SU-DHL-6 (cell line): ENCODE measurements at regions not wholly inside any gene's neighbourhood (a gene's known extent, or its start where the extent isn't known, plus 50 kb on each side); places are given as distances from the start of the nearest gene placed in this dataset.

Experiments used
- EZH2phosphoT487 ChIP-seq: fragments of 200-600 bp; sonication (generic), shearing (Covaris generic); conservative IDR thresholded peaks from 2 replicates; pipeline ENCODE4 v1.6.1; 2018; ENCODE audit warnings: mild to moderate bottlenecking, antibody characterized with exemption, low read length, moderate library complexity, mixed read lengths
- TF ChIP-seq, protein P1 (sequence below): fragments of 200-600 bp; sonication (generic); IDR thresholded peaks from one replicate; pipeline ENCODE4 v1.5.1; 2017; ENCODE audit warnings: antibody characterized with exemption, mild to moderate bottlenecking, low read length, moderate library complexity; ENCODE audit not compliant: insufficient read depth, poor library complexity, severe bottlenecking

DNA sequence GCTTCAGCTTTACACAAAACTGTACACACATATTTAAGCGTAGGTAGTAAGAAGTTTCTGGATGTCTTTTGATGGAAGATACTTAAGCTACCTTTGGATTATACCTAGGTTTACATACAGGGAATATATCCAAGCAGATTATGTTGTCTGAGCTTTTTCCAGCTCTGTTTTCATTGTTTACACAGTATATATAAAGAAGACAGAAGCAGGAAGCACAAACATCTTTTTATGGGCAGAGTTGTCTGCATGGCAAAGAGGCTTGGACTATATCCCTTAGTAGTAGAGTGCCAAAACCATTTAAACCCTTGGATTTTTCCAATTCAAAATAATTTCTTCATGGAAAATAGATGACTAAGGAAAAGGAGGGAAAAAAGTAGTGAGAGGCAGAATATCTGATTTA lies 329.4 kb upstream of the AGA start:
- TF ChIP-seq, protein P1, sequence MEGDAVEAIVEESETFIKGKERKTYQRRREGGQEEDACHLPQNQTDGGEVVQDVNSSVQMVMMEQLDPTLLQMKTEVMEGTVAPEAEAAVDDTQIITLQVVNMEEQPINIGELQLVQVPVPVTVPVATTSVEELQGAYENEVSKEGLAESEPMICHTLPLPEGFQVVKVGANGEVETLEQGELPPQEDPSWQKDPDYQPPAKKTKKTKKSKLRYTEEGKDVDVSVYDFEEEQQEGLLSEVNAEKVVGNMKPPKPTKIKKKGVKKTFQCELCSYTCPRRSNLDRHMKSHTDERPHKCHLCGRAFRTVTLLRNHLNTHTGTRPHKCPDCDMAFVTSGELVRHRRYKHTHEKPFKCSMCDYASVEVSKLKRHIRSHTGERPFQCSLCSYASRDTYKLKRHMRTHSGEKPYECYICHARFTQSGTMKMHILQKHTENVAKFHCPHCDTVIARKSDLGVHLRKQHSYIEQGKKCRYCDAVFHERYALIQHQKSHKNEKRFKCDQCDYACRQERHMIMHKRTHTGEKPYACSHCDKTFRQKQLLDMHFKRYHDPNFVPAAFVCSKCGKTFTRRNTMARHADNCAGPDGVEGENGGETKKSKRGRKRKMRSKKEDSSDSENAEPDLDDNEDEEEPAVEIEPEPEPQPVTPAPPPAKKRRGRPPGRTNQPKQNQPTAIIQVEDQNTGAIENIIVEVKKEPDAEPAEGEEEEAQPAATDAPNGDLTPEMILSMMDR: no peak
- TF ChIP-seq EZH2phosphoT487: no peak
